HL-60 (cell line): ENCODE measurements at regions not wholly inside any gene's neighbourhood (a gene's known extent, or its start where the extent isn't known, plus 50 kb on each side); places are given as distances from the start of the nearest gene placed in this dataset.

Experiments used
- CTCF ChIP-seq: IDR thresholded peaks from one replicate; pipeline ENCODE4 v1.5.1; 2011; ENCODE audit warnings: low read length, control low read depth, inconsistent platforms; ENCODE audit not compliant: insufficient read depth
- GABPA ChIP-seq: IDR thresholded peaks from 2 replicates; pipeline ENCODE4 v1.6.1; 2012; ENCODE audit warnings: low read depth
- POLR2AphosphoS5 ChIP-seq: IDR thresholded peaks from 2 replicates; pipeline ENCODE4 v1.6.1; 2012; ENCODE audit warnings: low read depth
- SPI1 ChIP-seq: IDR thresholded peaks from 2 replicates; pipeline ENCODE4 v1.6.1; 2012; ENCODE audit warnings: low read depth, mild to moderate bottlenecking, borderline replicate concordance
- TF ChIP-seq, protein P1 (sequence below): IDR thresholded peaks from 2 replicates; pipeline ENCODE4 v1.6.1; 2012; ENCODE audit warnings: low read depth; ENCODE audit not compliant: insufficient replicate concordance

DNA sequence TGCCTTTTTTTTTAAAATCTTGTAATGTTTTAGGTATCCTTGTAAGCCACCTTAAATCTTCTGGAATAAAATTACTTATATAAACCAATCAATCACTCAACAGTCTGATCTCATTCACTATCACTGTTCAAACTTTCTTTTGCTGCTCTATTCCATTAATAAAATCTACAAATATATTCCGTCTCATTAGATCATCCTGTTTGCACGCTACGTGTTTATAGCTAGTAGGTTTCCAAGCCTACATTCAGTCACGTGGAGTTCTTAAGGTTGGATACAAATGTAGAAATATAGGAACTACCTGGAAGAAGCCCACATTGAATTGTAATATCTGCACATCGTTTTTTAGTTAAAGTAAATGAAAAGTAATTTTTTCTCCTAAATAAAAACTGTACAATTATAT, 274.8 kb upstream of the CNTN4 start:
- TF ChIP-seq, protein P1, sequence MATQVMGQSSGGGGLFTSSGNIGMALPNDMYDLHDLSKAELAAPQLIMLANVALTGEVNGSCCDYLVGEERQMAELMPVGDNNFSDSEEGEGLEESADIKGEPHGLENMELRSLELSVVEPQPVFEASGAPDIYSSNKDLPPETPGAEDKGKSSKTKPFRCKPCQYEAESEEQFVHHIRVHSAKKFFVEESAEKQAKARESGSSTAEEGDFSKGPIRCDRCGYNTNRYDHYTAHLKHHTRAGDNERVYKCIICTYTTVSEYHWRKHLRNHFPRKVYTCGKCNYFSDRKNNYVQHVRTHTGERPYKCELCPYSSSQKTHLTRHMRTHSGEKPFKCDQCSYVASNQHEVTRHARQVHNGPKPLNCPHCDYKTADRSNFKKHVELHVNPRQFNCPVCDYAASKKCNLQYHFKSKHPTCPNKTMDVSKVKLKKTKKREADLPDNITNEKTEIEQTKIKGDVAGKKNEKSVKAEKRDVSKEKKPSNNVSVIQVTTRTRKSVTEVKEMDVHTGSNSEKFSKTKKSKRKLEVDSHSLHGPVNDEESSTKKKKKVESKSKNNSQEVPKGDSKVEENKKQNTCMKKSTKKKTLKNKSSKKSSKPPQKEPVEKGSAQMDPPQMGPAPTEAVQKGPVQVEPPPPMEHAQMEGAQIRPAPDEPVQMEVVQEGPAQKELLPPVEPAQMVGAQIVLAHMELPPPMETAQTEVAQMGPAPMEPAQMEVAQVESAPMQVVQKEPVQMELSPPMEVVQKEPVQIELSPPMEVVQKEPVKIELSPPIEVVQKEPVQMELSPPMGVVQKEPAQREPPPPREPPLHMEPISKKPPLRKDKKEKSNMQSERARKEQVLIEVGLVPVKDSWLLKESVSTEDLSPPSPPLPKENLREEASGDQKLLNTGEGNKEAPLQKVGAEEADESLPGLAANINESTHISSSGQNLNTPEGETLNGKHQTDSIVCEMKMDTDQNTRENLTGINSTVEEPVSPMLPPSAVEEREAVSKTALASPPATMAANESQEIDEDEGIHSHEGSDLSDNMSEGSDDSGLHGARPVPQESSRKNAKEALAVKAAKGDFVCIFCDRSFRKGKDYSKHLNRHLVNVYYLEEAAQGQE, result no peak
- TF ChIP-seq CTCF (no peak), POLR2AphosphoS5 (no peak), GABPA (no peak), SPI1 (no peak)
